ENCODE measurements at regions not wholly inside any gene's neighbourhood (a gene's known extent, or its start where the extent isn't known, plus 50 kb on each side); places are given as distances from the start of the nearest gene placed in this dataset.
A peak's percentile ranks its signal among the peaks of the same experiment; 100 is the strongest.
"Not testable (repeated sequence)": the region's sequence is repeated elsewhere in the genome, so short reads cannot be mapped to it uniquely, and the experiment has no call there.

DNA sequence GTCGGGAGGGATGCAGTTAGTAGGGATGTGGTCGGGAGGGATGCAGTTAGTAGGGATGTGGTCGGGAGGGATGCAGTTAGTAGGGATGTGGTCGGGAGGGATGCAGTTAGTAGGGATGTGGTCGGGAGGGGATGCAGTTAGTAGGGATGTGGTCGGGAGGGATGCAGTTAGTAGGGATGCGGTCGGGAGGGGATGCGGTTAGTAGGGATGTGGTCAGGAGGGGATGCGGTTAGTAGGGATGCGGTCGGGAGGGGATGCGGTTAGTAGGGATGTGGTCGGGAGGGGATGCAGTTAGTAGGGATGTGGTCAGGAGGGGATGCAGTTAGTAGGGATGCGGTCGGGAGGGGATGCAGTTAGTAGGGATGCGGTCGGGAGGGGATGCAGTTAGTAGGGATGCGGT lies 96.2 kb downstream of the BDH1 start:
- DNase-seq (ENCODE audit: low read depth) = not testable (repeated sequence)

DNA sequence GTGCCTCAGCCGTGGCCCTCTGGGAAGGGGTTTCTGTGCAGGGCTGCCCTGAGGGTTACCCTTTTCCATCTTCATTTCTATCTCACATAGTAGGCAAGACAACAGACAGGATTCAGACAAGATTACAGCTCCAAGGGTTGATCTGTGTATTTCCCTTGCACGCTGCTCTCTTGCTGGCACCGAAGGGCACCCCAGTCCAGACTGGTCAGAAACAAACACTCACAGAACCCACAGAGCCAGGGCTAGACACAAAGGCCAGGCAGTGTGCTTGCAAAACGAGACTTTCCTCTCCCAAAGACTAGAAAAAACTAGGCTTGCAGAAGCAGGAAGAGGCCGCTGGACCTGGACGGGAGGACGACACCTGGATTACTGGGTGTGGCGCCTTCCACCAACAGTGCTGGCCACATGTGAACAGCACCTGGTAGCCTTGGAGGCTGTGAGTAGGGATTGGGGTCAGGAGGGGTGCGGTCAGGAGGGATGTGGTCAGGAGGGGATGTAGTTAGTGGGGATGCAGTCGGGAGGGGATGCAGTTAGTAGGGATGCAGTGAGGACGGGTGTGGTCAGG lies 96.8 kb downstream of the BDH1 start:
- DNase-seq (ENCODE audit: low read depth) = no peak

DNA sequence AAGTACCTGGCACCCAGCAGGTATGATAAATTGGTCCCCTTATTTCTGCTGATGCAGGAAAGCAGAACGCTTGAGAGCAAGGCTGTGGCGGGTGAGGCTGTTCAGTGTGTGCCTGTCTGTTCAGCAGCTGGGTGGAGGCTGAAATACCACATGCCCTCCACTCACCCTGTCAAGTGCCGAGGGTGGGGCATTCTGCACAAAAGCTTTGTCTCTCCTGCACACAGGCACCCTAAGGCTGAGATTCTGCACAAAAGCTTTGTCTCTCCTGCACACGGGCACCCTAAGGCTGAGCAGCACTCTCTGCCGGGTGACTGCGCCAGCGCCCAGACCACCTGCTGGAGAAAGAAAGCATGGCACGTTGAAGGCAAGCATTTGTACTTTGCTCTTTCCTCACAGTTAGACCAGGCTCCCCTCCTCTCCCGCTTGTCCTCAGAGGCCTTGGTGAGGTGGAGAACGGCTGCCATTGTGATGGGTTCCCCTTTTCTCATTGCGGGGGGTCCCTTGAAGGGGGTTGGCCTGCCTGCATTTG lies 97.5 kb downstream of the BDH1 start:
- no peak for DNase-seq (ENCODE audit: low read depth)

DNA sequence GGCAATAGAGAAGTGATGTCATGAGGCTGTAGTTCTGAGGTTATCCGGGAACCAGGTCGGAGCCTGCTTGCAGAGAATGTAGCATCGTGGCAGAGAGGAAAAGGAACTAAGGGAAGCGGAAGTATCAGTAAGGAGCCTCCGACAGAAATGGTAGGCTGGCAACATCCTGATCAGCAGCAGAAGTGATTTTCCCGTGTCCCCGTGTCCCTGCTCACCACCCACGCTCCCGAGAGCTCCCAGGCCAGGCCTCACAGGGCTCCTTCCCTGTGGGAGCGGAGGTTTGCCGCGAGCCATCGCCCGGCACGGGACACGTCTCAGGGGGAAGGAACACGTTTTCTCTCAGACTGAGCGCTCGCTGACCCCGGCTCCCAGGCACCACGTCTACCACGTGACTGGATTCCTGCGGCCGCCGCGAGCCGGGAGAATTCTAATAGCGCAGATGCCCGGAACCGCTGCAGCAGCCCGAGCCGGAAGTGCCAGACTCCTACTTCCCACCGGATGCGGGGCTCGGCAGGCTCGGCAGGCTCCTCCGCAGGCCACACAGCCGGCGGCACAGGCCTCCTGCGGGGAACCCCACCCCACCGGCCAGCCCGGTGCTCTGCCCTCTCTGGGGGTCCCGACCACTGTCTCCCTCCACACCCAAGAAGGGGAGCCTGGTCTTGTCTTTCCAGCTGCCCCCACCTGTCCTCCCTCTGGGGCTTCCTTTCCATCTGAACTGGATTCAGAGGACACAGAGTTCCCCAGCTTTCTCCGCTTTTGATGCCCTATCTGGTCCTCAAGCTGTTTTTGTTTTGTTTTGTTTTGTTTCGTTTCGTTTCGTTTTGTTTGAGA lies 99.3 kb downstream of the BDH1 start:
- peak; percentile 32 for DNase-seq (ENCODE audit: low read depth)

DNA sequence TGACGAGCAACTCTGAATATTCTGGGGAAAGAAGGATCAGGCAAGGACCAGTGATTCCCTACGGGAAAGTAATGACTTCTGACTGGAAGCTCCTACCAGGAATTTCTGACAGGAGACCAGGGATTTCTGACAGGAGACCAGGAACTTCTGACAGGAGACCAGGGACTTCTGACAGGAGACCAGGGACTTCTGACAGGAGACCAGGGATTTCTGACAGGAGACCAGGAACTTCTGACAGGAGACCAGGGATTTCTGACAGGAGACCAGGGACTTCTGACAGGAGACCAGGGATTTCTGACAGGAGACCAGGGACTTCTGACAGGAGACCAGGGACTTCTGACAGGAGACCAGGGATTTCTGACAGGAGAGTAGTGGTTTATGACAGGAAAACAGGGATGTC lies 100.9 kb downstream of the BDH1 start:
- DNase-seq (ENCODE audit: low read depth) = not testable (repeated sequence)

DNA sequence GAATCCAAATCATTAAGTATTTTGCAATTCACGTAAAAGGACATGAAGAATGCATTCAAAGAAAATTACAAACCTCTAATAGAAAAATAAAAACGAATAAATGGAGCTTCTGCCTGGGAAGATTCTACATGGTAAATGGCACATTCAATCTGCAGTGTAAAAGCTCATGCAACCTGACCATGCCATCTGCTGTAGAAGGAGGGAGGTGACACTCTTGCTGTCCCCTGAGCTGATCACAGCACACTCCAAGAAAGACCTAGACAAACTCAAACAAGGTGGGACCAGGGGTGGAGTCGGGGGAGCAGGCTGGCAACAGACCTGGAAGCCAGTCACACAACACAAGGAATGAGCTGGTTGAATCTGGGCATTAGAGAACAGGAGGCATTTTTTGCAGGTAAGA lies 101.8 kb downstream of the BDH1 start:
- no peak for DNase-seq (ENCODE audit: low read depth)

DNA sequence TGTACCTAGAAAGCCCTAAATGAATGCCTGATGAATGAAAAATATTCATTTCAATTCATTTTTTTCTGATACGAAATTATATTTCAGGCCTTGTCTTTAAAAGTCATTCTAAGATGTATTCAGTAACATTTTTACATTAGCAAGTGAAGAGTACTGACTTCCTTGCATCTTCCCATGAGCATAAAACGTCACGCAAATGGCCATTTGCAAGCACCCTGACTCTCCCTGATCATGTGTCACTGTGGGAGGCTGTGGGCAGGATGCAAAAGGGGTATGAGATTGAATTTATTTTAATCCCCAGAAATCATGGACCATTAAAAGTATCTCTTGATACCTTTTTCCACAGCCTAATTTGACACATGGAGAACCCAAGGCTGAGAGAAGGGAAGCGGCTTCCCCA lies 105.0 kb downstream of the BDH1 start:
- no peak for DNase-seq (ENCODE audit: low read depth)

DNA sequence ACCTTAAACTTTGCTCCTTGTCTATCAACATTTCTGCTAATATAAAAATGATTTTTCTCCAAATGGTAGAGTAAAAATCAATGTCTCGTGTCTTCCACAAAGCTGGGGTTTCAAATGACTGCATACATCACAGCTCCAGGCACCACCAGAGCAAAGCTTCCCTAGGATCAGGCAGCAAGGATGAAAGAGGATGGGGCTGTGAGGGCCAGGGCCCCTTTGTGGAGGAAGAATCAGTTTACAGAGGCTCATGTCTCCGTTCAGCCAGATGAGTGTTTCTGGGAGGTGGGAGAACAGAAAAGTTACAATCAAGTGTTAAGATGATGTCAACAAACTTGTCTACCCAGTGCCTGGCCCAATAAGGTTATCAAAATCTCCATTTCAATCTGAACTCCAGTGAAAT lies 105.5 kb downstream of the BDH1 start:
- DNase-seq (ENCODE audit: low read depth) = no peak

DNA sequence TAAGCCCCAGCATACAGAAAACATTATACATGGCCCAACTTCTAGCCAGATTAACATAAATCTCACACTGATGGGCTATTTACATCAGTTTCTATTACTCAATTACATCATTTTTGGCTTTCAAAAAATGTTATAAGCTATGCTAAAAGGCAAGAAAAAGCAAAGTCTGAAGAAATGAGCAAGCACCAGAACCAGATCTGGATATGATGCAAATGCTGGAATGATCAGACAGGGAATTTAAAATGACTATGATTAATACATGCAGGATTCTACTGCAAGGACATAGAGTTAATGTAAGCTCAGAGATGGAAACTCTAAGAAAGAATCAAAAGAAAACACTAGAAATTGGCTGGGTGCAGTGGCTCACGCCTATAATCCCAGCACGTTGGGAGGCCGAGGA lies 106.6 kb downstream of the BDH1 start:
- DNase-seq (ENCODE audit: low read depth) = not testable (repeated sequence)

DNA sequence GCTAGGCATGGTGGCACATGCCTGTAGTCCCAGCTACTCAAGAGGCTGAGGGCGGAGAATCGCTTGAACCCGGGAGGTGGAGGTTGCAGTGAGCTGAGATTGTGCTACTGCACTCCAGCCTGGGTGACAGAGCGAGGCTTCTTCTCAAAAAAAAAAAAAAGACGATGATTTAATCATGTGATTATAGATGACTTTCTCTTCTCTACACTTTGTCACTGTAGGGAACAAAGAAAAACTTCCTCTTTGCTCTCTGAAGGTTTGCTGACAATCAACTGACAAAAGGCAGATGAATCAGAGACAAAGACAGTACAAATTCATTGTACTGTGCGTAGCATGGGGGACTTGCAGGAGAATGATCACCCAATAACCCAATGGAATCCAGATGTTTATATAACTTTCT lies 108.0 kb downstream of the BDH1 start:
- not testable (repeated sequence) for DNase-seq (ENCODE audit: low read depth)

DNA sequence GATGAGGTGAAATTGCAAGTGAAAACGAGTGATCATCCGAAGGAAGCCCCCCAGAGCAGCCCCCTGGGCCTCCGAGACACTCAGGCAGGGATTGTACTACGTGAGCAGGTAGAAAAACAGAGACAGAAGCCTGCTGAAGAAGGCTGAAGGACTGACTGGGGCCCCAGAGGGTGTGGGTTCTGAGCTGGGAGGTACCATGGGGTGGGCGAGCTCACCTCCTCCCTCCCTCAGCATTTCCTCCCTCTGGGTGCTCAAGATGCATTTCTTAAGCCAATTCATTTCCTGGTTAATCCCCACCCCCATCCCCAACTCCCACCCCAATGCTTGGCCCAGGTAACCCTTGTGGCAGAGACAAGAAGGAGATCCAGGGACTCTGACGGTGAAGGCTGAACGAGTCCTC lies 108.7 kb downstream of the BDH1 start:
- no peak for DNase-seq (ENCODE audit: low read depth)

DNA sequence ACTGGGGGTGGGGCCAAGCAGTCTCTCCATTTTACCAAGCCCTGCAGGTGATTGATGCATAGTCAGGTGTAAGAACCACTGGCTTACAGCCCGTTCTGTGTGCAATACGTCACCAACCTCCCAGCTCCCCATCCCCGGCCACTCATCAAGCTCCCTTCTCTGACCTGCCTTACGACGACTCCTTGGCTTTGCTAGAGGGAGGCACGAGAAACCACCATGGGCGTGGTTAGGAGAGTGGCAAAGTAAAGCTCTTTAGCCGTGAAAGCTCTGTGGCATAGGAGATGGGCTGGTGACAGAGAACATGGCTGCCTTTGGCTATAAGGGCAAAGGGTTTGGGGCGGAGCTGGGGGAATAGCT lies 109.1 kb downstream of the BDH1 start:
- no peak for DNase-seq (ENCODE audit: low read depth)

DNA sequence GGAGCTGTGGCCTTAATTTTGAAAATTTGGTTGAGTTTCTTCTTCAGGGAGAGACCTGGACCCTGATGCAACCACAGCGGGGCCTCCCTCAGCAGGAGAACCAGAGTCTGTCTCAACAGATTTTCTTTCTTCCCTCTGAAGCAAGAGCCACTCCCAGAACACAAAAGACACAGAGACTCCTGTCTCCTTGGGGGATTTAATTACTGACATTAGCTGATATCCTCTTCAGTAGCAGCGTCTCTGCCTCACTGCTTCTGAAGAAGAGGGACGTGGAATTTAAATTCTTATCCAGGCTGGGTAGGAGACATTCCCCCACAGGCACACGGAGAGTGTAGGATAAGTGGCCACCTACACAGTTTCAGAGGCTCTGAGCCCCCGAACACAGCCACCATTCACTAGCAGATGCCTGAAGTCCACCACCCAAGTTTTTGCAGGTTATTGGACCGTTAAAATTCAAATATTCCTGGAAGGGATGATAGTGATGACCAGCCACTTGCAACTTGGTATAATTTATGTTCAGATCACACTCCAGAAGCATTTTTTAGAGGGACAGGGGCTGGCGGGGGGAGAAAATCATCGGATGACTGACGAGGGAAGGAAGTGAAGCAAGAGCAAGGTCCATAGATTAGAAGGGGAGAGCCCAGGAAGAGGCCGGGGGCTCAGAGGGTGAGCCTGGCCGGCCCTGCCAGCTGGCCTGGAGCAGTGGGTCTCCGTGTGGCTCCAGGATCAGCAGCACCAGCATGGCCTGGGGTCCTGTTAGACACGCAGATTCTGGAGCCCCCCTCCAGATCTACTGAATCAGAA lies 109.7 kb downstream of the BDH1 start:
- DNase-seq (ENCODE audit: low read depth) = no peak

DNA sequence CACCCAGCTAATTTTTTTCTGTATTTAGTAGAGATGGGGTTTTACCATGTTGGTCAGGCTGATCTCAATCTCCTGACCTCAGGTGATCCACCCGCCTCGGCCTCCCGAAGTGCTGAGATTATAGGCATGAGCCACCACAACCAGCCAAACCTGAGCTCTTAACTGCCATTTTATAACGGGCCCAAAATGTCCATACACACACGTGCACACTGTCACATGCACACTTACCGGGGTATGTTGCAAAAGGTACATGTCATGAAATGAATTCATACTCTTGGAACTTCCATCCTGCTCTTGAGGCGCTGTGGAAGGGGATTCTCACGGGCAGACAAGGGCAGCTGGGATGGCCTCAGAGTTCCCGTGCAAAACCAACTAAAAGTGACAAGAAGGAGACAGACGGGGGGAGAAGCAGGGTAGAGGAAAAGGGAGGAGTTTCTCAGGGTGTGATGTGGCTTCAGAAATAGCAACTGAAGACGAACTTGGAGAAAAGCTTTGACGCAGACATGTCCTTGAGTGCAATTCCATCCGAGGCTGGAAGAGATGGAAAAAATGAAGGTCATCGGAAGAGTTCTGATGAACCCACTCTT lies 110.9 kb downstream of the BDH1 start:
- no peak for DNase-seq (ENCODE audit: low read depth)

DNA sequence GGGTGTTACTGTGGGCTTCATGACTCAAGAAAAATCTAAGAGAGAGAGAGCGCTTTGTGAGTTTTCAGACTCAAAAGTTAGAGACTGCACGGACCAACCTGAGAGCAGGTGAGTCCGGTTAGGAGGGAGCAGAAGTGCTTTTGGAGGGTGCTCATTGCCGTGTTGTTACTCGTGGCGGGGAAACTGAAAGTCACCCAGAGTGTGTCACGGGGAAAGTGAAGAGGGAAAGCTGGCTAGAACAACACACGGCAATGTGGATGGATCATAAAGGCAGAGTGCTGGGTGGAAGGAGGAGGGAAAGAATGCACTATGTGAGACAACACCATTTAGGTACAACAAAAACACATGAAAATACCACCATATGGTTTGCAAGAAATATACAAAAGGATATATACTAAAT lies 112.3 kb downstream of the BDH1 start:
- no peak for DNase-seq (ENCODE audit: low read depth)

DNA sequence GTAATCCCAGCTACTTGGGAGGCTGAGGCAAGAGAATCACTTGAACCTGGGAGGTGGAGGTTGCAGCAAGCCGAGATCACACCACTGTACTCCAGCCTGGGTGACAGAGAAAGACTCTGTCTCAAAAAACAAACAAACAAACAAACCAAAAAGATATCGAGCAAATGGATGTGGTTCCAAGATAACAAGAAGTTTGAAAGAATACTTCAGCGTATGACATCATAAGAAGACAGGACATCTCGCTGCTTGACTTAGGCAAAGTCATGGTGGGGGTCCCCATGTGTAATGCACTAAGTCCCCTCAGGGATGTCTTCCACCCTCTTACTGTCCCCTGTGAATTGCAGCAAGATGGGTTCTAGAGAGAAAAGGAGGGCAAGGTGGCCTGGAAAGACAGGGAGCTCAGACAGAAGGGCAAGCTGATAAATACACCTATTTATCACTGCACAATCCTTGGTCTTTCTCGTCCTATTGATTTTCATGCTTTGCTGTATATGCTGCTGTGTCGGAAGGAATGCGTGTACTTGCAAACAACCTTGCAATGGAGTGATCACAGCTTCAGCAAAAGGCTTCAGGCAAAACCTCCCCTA lies 115.0 kb downstream of the BDH1 start:
- DNase-seq (ENCODE audit: low read depth) = no peak

DNA sequence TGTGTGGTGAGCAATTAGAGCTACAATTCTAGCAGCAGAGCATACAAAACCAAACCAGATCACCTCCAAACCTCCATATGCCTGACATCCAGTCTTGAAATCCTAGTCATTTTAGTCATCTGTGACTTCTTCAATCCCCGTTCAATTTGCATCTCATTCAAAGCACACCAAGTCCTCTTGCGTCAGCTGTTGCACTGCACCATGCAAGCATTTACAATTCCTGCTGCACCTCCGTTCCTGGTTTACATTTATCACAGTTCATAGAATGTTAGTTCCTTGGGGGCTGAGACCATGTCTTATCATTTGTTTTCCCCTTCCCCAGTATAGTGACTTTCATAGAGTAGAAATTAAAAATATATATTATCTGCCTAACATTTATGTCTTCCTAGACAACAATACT lies 116.9 kb downstream of the BDH1 start:
- no peak for DNase-seq (ENCODE audit: low read depth)

DNA sequence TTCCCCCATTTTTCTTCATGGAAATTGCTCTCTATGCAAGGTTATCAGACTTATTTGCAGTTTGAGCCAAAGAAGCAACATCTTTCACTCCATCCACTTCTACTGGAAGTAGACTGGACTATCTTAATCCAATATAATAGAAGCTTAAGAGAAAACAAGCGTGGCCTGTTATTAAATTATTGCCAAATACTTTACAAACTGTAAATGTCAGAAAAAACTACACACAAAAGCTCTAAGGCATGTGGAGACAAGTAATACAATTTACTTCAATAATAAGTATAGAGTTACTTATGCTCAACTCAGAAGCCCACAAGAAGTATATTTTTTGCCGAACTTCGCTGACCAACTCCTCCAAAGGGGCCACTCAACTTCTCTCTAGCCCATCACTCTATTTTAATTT lies 120.3 kb downstream of the BDH1 start:
- DNase-seq (ENCODE audit: low read depth) = no peak

DNA sequence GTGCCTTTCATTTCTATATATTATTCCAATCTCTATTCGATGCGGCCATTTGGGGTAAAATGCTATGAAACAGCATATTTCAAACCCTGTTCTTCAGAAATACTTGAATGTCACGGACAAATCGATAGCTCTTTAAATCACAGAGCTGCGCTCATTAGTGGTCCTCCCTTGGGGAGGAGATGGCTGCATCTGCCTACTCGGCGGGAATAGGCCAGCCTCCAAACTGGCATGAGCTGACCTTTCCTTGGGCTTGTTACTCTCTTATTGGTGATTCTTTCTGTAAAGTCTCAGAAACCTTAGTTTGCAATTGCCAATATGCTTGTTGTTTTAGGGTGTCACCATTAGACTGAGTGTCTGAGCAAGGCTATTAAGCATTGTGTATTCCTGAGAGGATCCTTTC lies 120.9 kb downstream of the BDH1 start:
- no peak for DNase-seq (ENCODE audit: low read depth)

DNA sequence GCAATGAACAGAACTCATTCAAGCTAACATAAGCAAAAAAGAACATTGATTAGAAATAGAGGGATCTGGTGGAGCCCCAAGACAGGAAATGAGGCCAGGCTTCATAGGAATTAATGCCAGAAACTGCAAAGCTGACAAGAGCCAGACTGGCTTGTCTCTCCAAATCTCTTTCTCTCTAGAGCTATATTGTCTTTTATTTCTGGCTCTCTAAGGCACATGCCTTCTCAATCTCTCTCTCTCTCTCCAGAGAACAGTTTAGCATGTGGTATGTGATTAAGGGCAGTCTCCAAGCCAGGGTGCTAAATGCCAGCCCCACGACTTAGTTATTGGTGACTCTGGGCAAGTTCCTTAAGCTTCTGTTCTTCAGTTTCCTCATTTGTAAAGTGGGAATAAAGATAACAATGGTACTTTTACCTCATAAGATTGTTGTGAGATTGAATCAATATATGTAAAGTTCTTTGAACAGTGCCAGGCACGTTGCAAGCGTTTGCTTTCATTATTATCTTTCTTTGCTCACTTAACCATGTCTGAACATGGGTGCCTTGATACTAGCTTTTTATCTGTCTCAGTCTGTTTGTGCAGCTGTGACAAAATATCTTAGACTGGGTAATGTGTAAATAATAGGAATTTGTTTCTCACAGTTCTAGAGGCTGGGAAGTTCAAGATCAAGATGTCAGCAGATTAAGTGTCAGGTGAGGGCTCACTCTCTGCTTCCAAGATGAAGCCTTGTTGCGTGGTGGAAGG lies 123.2 kb downstream of the BDH1 start:
- DNase-seq (ENCODE audit: low read depth) = no peak

DNA sequence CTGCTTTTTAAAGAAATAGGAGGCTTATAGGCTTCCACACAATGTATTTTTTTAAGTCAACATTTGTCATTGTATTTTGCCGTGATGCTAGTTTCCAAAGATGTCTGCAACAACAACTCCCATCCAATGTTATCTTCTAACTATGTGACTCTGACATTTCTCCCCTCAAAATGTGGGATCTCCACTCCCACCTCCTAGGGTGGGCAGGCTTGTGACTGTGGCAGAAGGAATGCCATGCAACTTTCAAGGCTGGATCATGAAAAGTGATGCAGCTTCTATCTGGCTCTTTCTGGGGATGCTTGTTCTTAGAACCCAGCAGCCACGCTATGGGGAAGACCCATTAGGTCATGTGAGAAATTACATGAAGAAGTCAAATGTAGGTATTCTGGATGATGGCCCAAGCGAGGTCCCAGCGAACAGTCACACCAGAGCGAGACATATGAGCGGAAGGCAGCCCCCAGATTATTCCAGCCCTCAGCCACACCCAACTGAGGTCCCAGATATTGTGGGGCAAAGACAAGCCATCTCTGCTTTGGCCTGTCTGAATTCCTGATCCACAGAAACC lies 124.3 kb downstream of the BDH1 start:
- DNase-seq (ENCODE audit: low read depth) = no peak
